ENCODE measurements at regions not wholly inside any gene's neighbourhood (a gene's known extent, or its start where the extent isn't known, plus 50 kb on each side); places are given as distances from the start of the nearest gene placed in this dataset.
A peak's percentile ranks its signal among the peaks of the same experiment; 100 is the strongest.

DNA sequence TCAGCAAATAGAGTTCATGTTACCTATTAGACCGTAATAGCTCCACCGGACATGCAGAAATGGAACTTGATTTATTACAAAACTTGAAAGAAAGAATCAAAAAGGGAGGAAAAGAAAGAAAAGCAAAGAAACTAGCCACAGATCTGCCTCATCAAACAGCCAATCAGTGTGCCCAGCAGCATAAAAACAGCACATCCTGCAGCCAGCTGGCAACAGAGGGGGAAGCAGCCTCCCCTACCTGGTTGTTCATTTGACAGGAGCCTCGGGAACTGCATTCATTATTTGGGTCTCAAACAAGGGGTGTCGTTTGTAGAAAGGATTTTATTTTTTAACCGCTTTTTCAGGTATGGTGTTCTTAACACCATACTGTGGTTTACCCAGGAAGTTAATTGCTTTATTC, 181.5 kb upstream of the TOPAZ1 start:
- Mint-ChIP-seq H3K36me3 (no peaks in the 10 kb centered on the region), H3K4me3 (no peak overlapping the region), H3K9me3 (no peaks in the 10 kb centered on the region), H3K27ac (no peak overlapping the region), H3K4me1 (peaks cover 6% of the 10 kb centered on the region)
- no peak for DNase-seq (ENCODE audit: low spot score in 2 of 2)
- no peak for ATAC-seq

DNA sequence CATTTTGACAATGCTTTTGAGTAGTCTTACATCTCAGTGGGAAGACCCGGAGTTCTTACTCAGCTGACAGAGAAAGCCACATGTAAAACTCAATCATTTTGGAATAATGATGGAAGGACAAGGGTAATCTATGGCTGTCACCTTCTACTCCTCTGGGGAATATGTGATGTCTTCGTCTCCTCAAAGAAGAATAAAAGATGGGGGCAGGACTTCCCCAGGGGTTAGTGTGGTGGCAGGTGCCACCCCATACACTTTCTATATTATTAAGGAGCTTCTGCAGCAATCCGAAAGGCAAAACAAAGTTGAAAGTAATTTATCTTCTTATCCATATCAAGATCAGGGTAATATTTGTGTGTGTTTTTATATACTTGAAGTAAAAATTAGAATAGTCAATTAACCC, 180.4 kb upstream of the TOPAZ1 start:
- ATAC-seq: no peak

DNA sequence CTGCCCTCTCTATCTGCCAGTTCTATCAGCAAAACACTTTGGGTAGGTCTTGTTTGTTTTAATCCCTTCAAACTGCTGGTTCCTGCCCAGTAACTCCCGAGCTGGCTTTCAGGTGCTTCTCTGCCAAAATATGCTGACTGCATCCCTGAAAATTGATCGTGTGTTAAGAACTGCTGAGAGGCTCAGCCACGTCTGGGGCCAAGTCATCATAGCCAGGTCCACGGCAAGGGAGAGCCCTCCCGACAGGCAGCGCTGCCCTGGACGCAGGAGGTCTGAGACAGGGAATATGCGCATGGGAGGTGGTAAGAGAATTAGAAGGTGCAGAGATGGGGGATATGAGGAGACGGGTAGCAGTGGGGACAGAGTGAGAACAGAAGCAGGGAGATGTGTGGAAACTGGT, 179.7 kb upstream of the TOPAZ1 start:
- H3K4me1 Mint-ChIP-seq: peaks cover 6% of the 10 kb centered on the region
- H3K27ac Mint-ChIP-seq: no peak overlapping the region
- H3K36me3 Mint-ChIP-seq: no peaks in the 10 kb centered on the region
- H3K9me3 Mint-ChIP-seq: no peaks in the 10 kb centered on the region
- H3K4me3 Mint-ChIP-seq: no peak overlapping the region
- ATAC-seq: no peak
- DNase-seq (ENCODE audit: low spot score in 2 of 2): no peak

More for the DNA sequence above, 180.4 kb upstream of the TOPAZ1 start:
- Mint-ChIP-seq H3K9me3 (no peaks in the 10 kb centered on the region), H3K4me3 (no peak overlapping the region), H3K4me1 (peaks cover 6% of the 10 kb centered on the region), H3K27ac (no peak overlapping the region), H3K36me3 (no peaks in the 10 kb centered on the region)
- no peak for DNase-seq (ENCODE audit: low spot score in 2 of 2)

DNA sequence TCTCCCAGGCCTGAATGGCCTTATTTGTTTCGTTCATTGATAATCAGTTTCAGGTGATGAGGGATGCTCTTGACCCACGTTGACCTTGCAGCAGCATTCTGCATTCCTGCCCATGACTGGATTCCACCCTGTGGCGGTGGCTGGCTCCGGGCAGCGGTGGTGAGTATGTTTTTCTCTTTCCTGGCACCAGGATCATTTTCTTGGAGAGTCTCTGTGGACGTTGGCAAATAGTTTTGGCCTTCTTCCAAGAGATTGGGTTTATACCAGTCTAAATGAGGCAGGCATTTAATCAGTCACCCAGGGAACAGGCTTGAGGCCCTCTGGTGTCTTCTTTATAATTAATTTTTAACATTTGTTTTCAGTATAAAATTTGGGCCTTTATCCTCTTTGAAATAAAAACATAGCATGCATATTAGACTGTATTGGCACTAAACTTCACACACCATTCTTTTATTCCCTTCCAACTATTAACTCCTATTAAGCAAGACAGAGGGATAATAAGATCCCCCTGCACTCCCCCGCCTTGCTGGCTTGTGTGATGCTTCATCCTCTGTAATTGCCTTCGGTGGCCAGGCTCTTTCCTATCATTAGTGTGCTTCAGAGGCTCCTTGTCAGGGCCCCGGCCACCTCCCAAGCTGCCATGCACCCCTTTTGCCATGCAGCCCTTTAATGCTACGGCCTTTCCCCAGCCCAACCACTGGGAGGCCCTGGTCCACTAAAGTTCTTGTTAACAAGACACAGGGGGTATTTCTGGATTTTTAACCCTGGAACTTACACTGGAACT, 176.2 kb upstream of the TOPAZ1 start:
- Mint-ChIP-seq H3K27ac (no peak overlapping the region), H3K36me3 (no peaks in the 10 kb centered on the region), H3K4me3 (no peak overlapping the region), H3K4me1 (no peaks in the 10 kb centered on the region), H3K9me3 (no peaks in the 10 kb centered on the region)
- ATAC-seq (no peak), DNase-seq (ENCODE audit: low spot score in 2 of 2) (no peak)

DNA sequence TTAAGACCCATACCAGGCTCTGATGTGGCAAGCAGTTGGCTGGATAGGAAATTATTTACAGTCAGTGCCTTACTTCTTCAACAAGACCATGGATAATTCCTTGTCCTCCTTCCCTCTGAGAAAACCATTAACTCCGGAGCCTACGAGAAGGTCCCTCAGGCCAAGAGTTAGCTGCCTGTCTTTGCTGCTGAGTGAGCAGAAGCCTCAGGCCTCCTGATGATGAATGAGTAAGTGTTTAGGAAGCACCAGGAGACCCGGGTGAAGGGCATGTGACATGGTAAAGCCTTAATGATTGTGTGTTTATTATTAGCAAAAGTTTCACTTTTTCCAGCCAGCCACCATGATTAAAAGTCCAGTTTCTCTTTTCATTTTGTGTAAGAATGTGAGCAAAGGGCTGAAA, 174.9 kb upstream of the TOPAZ1 start:
- H3K27ac Mint-ChIP-seq: no peak overlapping the region
- DNase-seq (ENCODE audit: low spot score in 2 of 2) (no peak), ATAC-seq (no peak)
- H3K4me3 Mint-ChIP-seq: no peak overlapping the region
- H3K9me3 Mint-ChIP-seq: no peaks in the 10 kb centered on the region
- no peaks in the 10 kb centered on the region for H3K36me3 Mint-ChIP-seq
- H3K4me1 Mint-ChIP-seq: no peaks in the 10 kb centered on the region

DNA sequence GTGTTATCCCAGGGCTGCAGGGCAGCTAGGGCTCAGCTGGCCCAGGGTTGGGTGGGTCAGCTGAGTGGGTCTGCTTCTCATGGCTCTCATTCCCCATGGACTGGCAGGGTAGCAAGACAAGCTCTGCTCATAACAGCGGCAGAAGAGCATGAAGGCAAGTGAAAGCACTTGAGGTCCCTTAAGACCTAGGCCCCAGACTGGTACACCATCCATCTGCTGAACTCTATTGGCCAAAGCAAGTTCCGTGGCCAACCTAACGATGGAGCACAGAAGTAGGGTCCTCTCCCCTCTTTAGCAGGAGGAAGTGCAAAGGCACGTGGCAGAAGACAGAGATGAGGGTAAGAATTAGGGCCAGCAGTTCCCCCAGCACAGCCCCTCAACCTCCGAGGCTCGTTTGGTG, 174.3 kb upstream of the TOPAZ1 start:
- Mint-ChIP-seq H3K36me3 (no peaks in the 10 kb centered on the region), H3K27ac (no peak overlapping the region), H3K4me1 (no peaks in the 10 kb centered on the region), H3K4me3 (no peak overlapping the region), H3K9me3 (no peaks in the 10 kb centered on the region)
- ATAC-seq (no peak), DNase-seq (ENCODE audit: low spot score in 2 of 2) (no peak)

DNA sequence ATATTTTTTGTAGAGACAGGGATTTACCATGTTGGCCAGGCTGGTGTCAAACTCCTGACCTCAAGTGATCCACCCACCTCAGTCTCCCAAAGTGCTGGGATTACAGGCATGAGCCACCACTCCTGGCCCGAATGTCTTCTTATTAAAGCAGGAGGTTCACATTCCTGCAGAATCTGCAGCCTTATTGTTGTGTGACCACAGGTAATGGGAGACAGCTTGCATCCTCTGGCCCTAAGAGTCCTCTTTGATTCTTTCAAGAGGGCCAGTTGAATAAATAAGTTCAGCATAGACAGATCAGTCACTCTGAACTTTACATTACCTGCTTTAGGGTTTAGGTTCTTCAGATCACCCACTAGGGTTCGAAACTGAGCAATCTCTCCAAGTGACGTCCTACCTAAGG, 172.9 kb upstream of the TOPAZ1 start:
- Mint-ChIP-seq H3K27ac (no peak overlapping the region), H3K36me3 (no peaks in the 10 kb centered on the region), H3K9me3 (no peaks in the 10 kb centered on the region), H3K4me3 (no peak overlapping the region), H3K4me1 (no peaks in the 10 kb centered on the region)
- DNase-seq (ENCODE audit: low spot score in 2 of 2) (no peak), ATAC-seq (no peak)

DNA sequence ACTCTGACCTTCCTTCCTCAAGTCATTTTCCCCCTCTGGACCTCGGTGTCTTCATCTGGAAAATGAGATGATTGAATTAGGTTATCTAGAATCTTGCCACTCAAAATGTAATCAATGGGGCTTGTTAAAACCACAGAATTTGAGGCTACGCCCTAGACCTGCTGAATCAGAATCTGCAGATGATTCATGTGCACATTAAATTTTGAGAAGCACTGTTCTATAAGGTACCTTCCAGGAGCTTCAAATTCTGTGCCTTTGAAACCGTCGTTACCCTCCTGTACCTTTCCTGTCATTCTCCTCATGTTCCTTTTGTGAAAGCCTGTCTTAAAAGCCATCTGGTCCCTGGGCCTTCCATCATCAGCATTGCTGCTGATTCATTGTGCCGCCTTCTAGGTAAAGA, 172.4 kb upstream of the TOPAZ1 start:
- no peaks in the 10 kb centered on the region for H3K36me3 Mint-ChIP-seq
- ATAC-seq: peak; percentile 55
- no peak overlapping the region for H3K4me3 Mint-ChIP-seq
- no peak for DNase-seq (ENCODE audit: low spot score in 2 of 2)
- H3K4me1 Mint-ChIP-seq: no peaks in the 10 kb centered on the region
- H3K9me3 Mint-ChIP-seq: no peaks in the 10 kb centered on the region
- no peak overlapping the region for H3K27ac Mint-ChIP-seq

DNA sequence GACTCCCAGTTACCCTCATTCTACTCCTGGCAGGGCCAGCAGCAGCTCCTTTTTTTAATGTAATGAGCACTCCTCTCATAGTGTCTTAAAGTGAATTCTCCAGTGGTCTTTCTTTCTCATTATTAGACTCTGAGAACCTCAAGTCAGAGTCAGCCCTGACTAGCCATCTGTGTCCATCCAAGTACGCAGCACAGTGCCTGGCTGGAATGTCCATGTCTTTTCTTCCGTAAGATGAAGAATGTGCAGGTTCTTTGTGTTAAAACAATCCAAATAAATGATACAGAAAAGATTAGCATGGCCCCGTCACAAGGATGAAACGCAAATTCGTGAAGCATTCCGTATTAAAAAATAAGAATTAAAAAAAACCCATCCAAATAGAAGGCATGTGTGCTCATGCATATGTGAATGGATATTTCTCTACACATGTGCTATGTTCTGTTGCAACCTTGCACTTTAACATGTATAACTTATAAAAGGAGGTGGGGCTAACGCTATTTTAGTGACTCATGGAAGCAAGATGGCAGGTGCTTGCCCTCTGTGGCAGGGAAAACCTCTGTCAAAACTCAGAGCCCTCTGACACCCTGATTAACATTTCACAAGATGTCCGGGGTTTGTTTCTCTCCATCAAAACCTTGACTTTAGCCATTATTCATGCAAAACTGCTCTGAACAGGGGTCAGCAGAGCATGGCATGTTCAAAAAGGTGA, 170.7 kb upstream of the TOPAZ1 start:
- Mint-ChIP-seq H3K27ac (no peak overlapping the region), H3K36me3 (no peaks in the 10 kb centered on the region), H3K4me1 (no peaks in the 10 kb centered on the region), H3K9me3 (no peaks in the 10 kb centered on the region), H3K4me3 (no peak overlapping the region)
- ATAC-seq (no peak), DNase-seq (ENCODE audit: low spot score in 2 of 2) (no peak)

DNA sequence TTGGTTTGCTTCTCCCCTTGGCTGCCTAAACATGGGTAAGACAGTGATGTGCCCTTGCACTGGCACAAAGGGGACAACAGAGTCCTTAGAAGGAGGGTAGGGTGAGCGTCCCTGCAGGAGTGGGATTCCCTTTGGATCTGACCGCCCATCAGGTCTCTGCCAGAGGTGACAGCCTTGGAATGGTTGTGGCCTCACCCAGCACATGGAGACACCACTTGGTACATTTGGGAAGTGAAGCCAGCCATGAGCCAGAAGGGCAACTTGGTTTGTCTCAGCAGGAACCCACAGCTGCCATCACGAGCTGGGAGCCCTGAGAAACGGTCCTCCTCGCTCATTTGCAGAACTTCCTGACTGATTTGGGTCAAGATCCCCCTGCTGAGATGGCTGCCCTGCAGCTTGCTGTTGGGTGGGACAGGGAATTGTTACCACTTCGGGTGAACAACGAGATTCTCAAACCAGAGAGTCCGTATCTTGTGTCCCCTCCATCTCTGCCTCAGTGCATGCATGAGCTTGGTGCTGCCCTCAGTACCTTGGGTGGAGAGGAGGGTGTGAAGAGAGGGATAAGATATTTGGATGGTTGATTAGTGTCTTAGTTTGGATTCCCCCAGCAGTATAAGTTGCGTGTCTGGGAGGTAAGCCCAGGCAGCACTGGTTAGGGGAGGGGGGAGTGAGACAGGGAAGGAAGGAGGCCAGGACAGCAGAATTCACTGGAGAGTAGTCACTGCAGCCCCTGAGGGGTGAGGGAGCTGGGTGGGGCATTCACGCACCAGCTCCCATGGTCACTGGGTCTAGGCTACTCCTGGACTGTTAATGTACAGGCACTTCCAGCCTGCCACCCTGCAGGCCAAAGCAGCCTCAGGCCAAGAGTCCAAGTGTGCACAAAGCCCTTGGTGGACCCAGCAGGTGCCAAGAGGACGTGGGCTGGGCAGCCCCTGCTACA, 168.8 kb upstream of the TOPAZ1 start:
- Mint-ChIP-seq H3K4me1 (no peaks in the 10 kb centered on the region), H3K9me3 (no peaks in the 10 kb centered on the region), H3K4me3 (no peak overlapping the region), H3K27ac (no peak overlapping the region), H3K36me3 (no peaks in the 10 kb centered on the region)
- ATAC-seq: no peak
- DNase-seq (ENCODE audit: low spot score in 2 of 2): no peak

DNA sequence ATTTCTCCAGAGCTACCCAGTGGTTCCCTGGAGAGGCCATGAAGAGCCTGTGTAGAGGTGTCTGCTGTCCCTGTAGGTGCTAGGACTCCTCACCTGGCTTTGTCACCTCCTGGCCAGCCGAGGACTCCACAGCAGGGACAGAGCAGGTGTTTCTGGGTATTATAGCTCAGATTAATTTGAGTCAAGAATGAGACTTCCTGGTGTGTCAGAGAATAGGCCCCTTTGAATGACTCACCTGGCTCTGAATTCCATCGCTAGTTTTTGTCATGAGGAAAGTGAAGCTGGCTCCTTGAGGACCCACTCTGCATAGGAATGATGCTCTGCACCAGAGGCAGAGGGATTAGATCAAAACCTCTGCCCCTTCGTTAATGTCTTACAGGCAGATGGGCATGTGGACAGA, 167.5 kb upstream of the TOPAZ1 start:
- no peak overlapping the region for H3K4me3 Mint-ChIP-seq
- no peak for ATAC-seq

DNA sequence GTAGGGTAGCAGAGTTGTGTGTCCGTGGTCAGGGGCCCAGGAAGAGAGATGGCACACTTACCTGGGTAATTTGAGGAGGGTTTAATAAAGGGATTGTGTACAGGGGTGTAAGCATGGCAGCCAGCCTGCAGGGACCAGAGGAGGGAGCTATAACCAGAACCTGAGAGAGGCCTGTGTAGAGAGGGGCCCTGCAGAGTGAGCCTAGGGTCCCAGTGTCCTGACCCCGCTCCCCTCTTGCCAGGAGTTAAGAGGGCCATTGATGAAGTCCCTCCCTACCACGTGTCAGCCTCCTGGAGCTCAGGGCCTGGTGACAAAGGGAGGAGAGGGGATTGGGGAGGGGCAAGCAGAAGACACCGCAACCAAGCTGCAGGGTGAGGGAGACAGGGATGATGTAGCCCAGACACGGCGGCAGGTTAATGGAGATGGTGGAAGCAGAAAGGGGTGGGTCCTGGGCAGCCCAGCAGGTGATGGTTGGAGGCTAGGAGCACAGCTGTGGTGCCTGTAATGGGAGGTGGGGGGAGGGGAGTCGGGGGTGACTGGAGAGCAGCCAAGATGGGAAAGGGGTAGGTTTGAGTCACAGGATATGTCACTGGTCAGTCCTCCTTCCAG, 165.4 kb upstream of the TOPAZ1 start:
- ATAC-seq (no peak), DNase-seq (ENCODE audit: low spot score in 2 of 2) (no peak)
- Mint-ChIP-seq H3K27ac (no peak overlapping the region), H3K4me1 (no peaks in the 10 kb centered on the region), H3K9me3 (no peaks in the 10 kb centered on the region), H3K4me3 (no peak overlapping the region), H3K36me3 (no peaks in the 10 kb centered on the region)

More for the DNA sequence above, 167.5 kb upstream of the TOPAZ1 start:
- no peaks in the 10 kb centered on the region for H3K4me1 Mint-ChIP-seq
- H3K27ac Mint-ChIP-seq: no peak overlapping the region
- no peak for DNase-seq (ENCODE audit: low spot score in 2 of 2)
- no peaks in the 10 kb centered on the region for H3K9me3 Mint-ChIP-seq
- no peaks in the 10 kb centered on the region for H3K36me3 Mint-ChIP-seq

DNA sequence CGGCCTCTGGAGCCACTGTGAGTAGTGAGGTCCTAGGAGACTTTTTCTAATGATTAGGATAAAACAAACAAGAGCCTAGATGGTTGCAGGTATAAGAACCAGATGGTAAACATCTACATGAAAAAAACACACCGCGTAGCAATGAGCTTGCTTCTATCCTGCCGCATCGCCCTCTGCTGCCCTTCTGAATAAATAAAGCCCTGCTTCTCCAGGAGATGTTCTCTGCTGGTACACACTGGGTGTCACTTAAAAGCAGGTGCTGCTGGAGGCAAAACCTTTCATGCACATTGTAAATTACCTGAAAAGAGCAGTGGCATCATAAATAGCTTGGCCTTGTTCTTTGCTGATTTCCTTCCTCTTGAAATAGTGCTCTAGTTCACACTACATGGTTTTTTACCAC, 164.4 kb upstream of the TOPAZ1 start:
- no peak overlapping the region for H3K27ac Mint-ChIP-seq
- no peak for ATAC-seq
- H3K4me3 Mint-ChIP-seq: no peak overlapping the region
- H3K36me3 Mint-ChIP-seq: no peaks in the 10 kb centered on the region
- DNase-seq (ENCODE audit: low spot score in 2 of 2): no peak
- H3K4me1 Mint-ChIP-seq: no peaks in the 10 kb centered on the region
- H3K9me3 Mint-ChIP-seq: no peaks in the 10 kb centered on the region

DNA sequence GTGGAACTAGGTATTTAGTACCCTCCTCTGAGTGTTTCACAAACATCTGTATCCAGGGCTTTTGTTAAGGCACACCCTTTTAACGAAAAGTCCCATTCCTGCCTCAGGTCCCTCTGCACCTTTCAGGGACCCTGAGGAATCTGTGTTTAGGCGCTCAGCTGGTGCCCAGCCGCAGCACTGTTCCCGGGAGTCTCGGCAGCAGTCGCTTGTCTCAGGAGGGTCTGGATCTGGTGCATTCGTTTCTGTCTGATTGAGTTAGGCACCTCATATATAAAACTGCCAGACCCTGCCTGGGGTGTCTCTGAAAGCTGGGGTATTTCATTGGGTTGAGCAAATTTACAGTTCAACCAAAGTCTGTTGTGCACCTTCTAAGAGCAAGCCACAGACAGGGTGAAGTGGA, 162.8 kb upstream of the TOPAZ1 start:
- Mint-ChIP-seq H3K4me1 (no peaks in the 10 kb centered on the region), H3K27ac (no peak overlapping the region), H3K36me3 (no peaks in the 10 kb centered on the region), H3K9me3 (no peaks in the 10 kb centered on the region), H3K4me3 (no peak overlapping the region)
- DNase-seq (ENCODE audit: low spot score in 2 of 2) (no peak), ATAC-seq (no peak)

DNA sequence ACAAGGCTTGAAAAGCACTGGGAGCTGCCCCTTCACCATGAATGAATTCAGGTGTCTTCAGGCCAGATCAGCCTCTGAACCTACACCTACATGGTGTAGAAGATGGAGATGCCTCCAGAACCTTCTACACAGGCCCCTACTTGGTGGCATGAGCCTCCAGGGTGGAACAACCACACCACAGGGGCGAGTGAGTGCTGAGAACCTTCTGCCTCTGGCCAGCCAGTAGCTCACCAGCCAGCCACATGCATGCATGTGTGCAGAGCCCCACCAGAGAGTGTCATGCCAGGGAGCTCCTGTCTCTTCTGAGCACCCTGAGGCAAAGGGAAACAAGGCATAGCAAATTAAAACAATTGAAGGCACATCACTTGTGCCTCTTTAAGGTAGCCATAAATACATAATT, 161.8 kb upstream of the TOPAZ1 start:
- ATAC-seq (no peak), DNase-seq (ENCODE audit: low spot score in 2 of 2) (no peak)
- Mint-ChIP-seq H3K27ac (no peak overlapping the region), H3K4me1 (no peaks in the 10 kb centered on the region), H3K4me3 (no peak overlapping the region), H3K36me3 (no peaks in the 10 kb centered on the region), H3K9me3 (no peaks in the 10 kb centered on the region)
